Endothelial cell of umbilical vein (primary cell): ENCODE measurements at regions not wholly inside any gene's neighbourhood (a gene's known extent, or its start where the extent isn't known, plus 50 kb on each side); places are given as distances from the start of the nearest gene placed in this dataset.

Experiments
- BruUV-seq: library from RNA; stranded (reverse); fragments of 400-500 nt; replicated peaks from 2 replicates; lab custom pipeline; 2021; lab: Mats Ljungman, UMichigan
- CTCF ChIA-PET: fragments of 300-600, 350-600 bp; sonication (Branson Sonifier 250); formaldehyde crosslinking; loops from one replicate; lab custom pipeline; 2021; ENCODE audit warnings: antibody characterized with exemption, inconsistent platforms; lab: Charles Lee
- POLR2A ChIA-PET: fragments of 300-600, 350-600 bp; sonication (Branson Sonifier 250); formaldehyde crosslinking; loops from one replicate; lab custom pipeline; 2021; ENCODE audit warnings: antibody characterized with exemption, inconsistent platforms; lab: Charles Lee
- DNase-seq: peaks from one replicate; pipeline ENCODE4 v3.0.0-alpha.2; 2011; ENCODE audit warnings: low read depth, low spot score
- FAIRE-seq: peaks from 2 replicates; lab custom pipeline; 2011; peaks lifted over from hg19 to GRCh38; lab: Jason Lieb, UNC
- H2AFZ ChIP-seq: 2 replicates; pipeline ENCODE4 v1.6.0; 2012; ENCODE audit warnings: low read depth, low read length, control low read depth, inconsistent platforms
- H3K27ac ChIP-seq: 2 replicates; pipeline ENCODE4 v1.5.1; 2011; ENCODE audit warnings: low read depth, mild to moderate bottlenecking, control low read depth, low read length, moderate library complexity; ENCODE audit not compliant: insufficient read depth
- H3K27me3 ChIP-seq, 2 experiments: 2 replicates each; pipeline versions ENCODE4 v1.6.0 to v1.6.1; 2011; ENCODE audit warnings: low read length in 2 of 2, mixed read lengths in 1 of 2; ENCODE audit not compliant: control insufficient read depth in 2 of 2, insufficient read depth in 2 of 2
- H3K36me3 ChIP-seq, 2 experiments: 2 replicates in 1 of 2; 3 replicates in 1 of 2; pipeline ENCODE4 v1.5.1; 2011; ENCODE audit warnings: low read length in 2 of 2, mild to moderate bottlenecking in 1 of 2, moderate library complexity in 1 of 2; ENCODE audit not compliant: control insufficient read depth in 2 of 2, insufficient read depth in 2 of 2; ENCODE audit errors: extremely low read depth in 1 of 2
- H3K4me1 ChIP-seq: 3 replicates; pipeline ENCODE4 v1.5.1; 2011; ENCODE audit warnings: mild to moderate bottlenecking, low read length; ENCODE audit not compliant: control insufficient read depth, insufficient read depth; ENCODE audit errors: extremely low read depth
- H3K4me2 ChIP-seq: 2 replicates; pipeline ENCODE4 v1.6.1; 2011; ENCODE audit warnings: low read length, control low read depth, mixed read lengths; ENCODE audit not compliant: insufficient read depth
- H3K4me3 ChIP-seq, 3 experiments: fragments of 200-600 bp in 1 of 3; sonication (generic), shearing (Covaris generic) in 1 of 3; replicated peaks in 1 of 3; 2 replicates each; pipeline ENCODE4 v1.5.1; 2011 to 2016; ENCODE audit warnings: control low read depth in 3 of 3, low read length in 3 of 3, mild to moderate bottlenecking in 2 of 3, inconsistent platforms in 1 of 3, low read depth in 1 of 3, moderate library complexity in 1 of 3; ENCODE audit not compliant: insufficient read depth in 1 of 3
- H3K79me2 ChIP-seq: 2 replicates; pipeline ENCODE4 v1.6.0; 2012; ENCODE audit warnings: low read length, inconsistent platforms; ENCODE audit not compliant: control insufficient read depth, insufficient read depth
- H3K9ac ChIP-seq: replicated peaks from 2 replicates; pipeline ENCODE3; 2011; ENCODE audit warnings: low read length, control low read depth; ENCODE audit not compliant: insufficient read depth; ENCODE audit errors: extremely low read depth
- H3K9me1 ChIP-seq: replicated peaks from 3 replicates; pipeline ENCODE4 v1.6.0; 2011; ENCODE audit warnings: mild to moderate bottlenecking, low read length; ENCODE audit not compliant: control insufficient read depth, insufficient read depth; ENCODE audit errors: extremely low read depth
- H3K9me3 ChIP-seq: replicated peaks from 2 replicates; pipeline ENCODE4 v1.5.1; 2012; ENCODE audit warnings: low read length, inconsistent platforms; ENCODE audit not compliant: control insufficient read depth, insufficient read depth
- H4K20me1 ChIP-seq: replicated peaks from 2 replicates; pipeline ENCODE3; 2011; ENCODE audit warnings: mild to moderate bottlenecking, low read length; ENCODE audit not compliant: control insufficient read depth, insufficient read depth; ENCODE audit errors: extremely low read depth
- EZH2 ChIP-seq: IDR thresholded peaks from 2 replicates; pipeline ENCODE4 v1.6.1; 2012; ENCODE audit warnings: borderline replicate concordance, low read depth, mild to moderate bottlenecking, moderate library complexity, low read length, inconsistent platforms; ENCODE audit not compliant: severe bottlenecking
- FOS ChIP-seq: IDR thresholded peaks from 2 replicates; pipeline ENCODE4 v1.6.1; 2011; ENCODE audit warnings: mild to moderate bottlenecking, low read length, moderate library complexity, borderline replicate concordance; ENCODE audit not compliant: insufficient read depth
- GATA2 ChIP-seq: IDR thresholded peaks from 2 replicates; pipeline ENCODE4 v1.7.0; 2011; ENCODE audit warnings: low read depth, mild to moderate bottlenecking, moderate library complexity, mixed read lengths, low read length; ENCODE audit not compliant: insufficient read length, insufficient read depth
- JUN ChIP-seq: IDR thresholded peaks from 2 replicates; pipeline ENCODE4 v1.6.1; 2011; ENCODE audit warnings: borderline replicate concordance, low read depth; ENCODE audit not compliant: insufficient read length, insufficient read depth
- MYC ChIP-seq: IDR thresholded peaks from one replicate; pipeline ENCODE4 v1.6.1; 2011; ENCODE audit warnings: mild to moderate bottlenecking, low read depth, low read length
- POLR2A ChIP-seq: IDR thresholded peaks from 2 replicates; pipeline ENCODE4 v1.6.1; 2012; ENCODE audit warnings: low read depth, mild to moderate bottlenecking, control low read depth, low read length
- POLR2AphosphoS5 ChIP-seq: IDR thresholded peaks from 2 replicates; pipeline ENCODE4 v1.6.1; 2012; ENCODE audit warnings: low read depth, mild to moderate bottlenecking, control low read depth, low read length, moderate library complexity; ENCODE audit not compliant: insufficient read depth
- dilution Hi-C: fragments of 300-500 bp; cut with MboI; formaldehyde crosslinking; loops from one replicate; pipeline ENCODE4 v1.15.0; 2019; ENCODE audit warnings: low sequenced_read_pairs; ENCODE audit not compliant: extremely low pct_ligation_motif_present
- intact Hi-C: fragments of 100-400 bp; cut with micrococcal nuclease; formaldehyde crosslinking; loops from one replicate; pipeline ENCODE4 v1.10.0; 2022
- TF ChIP-seq, protein P1 (sequence below), 2 donors: IDR thresholded peaks; 1 replicate in 1 of 2; 2 replicates in 1 of 2; pipeline ENCODE4 v1.5.1; 2011; ENCODE audit warnings: low read length in 2 of 2, mild to moderate bottlenecking in 2 of 2, moderate library complexity in 2 of 2, control low read depth in 1 of 2, inconsistent platforms in 1 of 2, low read depth in 1 of 2; ENCODE audit not compliant: insufficient read depth in 1 of 2; ENCODE audit errors: extremely low read depth in 1 of 2
- TF ChIP-seq, protein P2 (sequence below): IDR thresholded peaks from 2 replicates; pipeline ENCODE4 v1.6.1; 2011; ENCODE audit not compliant: insufficient read depth, insufficient read length

DNA sequence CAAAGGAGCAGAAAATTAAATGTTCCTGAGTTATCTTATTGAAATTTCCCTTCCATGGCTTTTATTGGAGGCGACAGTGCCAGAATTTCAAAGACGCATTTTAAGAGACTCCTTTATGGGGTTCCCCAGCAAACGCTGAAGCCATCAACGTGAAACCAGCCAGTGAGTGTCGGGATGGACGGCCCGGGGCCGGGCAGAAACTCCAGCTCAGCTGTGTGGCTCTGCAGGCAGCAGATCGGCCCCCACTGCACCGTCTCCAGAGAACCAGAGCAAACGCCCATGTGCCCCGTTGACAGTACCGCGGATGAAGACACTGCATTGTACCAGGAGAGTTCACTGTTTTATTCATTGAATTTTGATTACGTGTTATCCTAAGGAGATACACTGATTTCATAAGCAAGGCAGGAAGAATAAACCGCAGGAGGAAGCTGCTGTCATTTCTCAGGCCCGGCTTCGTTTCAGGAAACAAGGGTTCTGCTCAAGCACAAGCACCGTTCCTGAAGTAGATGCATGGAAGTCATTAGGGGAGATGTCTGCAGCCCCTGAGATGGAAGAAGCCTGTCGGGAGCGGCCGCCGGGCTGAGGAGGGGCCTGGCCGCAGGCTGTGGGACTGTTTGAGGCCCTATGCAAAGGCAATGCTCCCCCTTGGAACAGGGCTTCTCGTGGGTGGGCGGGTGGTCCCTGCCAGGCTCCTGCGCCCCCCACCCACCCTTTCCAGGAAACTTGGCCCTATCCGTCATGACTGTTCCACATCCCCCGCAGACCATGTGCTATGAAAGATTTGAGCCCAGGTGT, 639.7 kb downstream of the TBC1D22A start:
- no peak for FAIRE-seq
- Histone ChIP-seq H3K79me2 (no peaks in the 10 kb centered on the region), H3K9ac (no peak overlapping the region), H3K4me1 (no peaks in the 10 kb centered on the region), H3K4me2 (no peak overlapping the region), H3K27me3 (no peaks in the 10 kb centered on the region), H2AFZ (no peak overlapping the region), H3K36me3 (no peaks in the 10 kb centered on the region), H3K4me3 (no peak overlapping the region), H4K20me1 (no peaks in the 10 kb centered on the region), H3K27ac (no peak overlapping the region), H3K9me1 (no peaks in the 10 kb centered on the region), H3K9me3 (no peaks in the 10 kb centered on the region)
- TF ChIP-seq POLR2A, result no peak
- TF ChIP-seq POLR2AphosphoS5, result no peak
- TF ChIP-seq GATA2, result no peak
- TF ChIP-seq, protein P1, sequence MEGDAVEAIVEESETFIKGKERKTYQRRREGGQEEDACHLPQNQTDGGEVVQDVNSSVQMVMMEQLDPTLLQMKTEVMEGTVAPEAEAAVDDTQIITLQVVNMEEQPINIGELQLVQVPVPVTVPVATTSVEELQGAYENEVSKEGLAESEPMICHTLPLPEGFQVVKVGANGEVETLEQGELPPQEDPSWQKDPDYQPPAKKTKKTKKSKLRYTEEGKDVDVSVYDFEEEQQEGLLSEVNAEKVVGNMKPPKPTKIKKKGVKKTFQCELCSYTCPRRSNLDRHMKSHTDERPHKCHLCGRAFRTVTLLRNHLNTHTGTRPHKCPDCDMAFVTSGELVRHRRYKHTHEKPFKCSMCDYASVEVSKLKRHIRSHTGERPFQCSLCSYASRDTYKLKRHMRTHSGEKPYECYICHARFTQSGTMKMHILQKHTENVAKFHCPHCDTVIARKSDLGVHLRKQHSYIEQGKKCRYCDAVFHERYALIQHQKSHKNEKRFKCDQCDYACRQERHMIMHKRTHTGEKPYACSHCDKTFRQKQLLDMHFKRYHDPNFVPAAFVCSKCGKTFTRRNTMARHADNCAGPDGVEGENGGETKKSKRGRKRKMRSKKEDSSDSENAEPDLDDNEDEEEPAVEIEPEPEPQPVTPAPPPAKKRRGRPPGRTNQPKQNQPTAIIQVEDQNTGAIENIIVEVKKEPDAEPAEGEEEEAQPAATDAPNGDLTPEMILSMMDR (IDR thresholded peaks at IDR 0.05; ENCODE audit: extremely low read depth in 1 of 2, insufficient read depth in 1 of 2, low read depth in 1 of 2, low read length in 2 of 2), result no peak
- TF ChIP-seq FOS, result no peak
- no peak for TF ChIP-seq JUN
- no peak for TF ChIP-seq MYC
- TF ChIP-seq, protein P2, sequence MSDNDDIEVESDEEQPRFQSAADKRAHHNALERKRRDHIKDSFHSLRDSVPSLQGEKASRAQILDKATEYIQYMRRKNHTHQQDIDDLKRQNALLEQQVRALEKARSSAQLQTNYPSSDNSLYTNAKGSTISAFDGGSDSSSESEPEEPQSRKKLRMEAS, result no peak
- no peak for TF ChIP-seq EZH2
- no peak for DNase-seq
- ChIA-PET POLR2A (no interaction called here), CTCF (no interaction called here)
- dilution Hi-C loops (no loop called here), intact Hi-C loops (no loop called here)
- BruUV-seq, result no TSS peak
